T-helper 2 cell treated with Interferon-gamma antibody and Interleukin-4, amounts not matched to agents 5 μg/mL and 100 μg/mL, for 36 hours (primary cell): ENCODE measurements at regions not wholly inside any gene's neighbourhood (a gene's known extent, or its start where the extent isn't known, plus 50 kb on each side); places are given as distances from the start of the nearest gene placed in this dataset.
"Not testable (repeated sequence)": the region's sequence is repeated elsewhere in the genome, so short reads cannot be mapped to it uniquely, and the experiment has no call there.

Experiments
- DNase-seq: peaks from one replicate; pipeline ENCODE4 v3.0.0; 2021; ENCODE audit warnings: low spot score
- H3K27ac Mint-ChIP-seq: one replicate; pipeline ENCODE4 v1.8.0; 2021; ENCODE audit warnings: mild to moderate bottlenecking, mixed read lengths
- H3K27me3 Mint-ChIP-seq: one replicate; pipeline ENCODE4 v1.8.0; 2021; ENCODE audit warnings: low read depth, mixed read lengths
- H3K36me3 Mint-ChIP-seq: one replicate; pipeline ENCODE4 v1.8.0; 2021; ENCODE audit warnings: low read depth, mixed read lengths
- H3K4me1 Mint-ChIP-seq: one replicate; pipeline ENCODE4 v1.8.0; 2021; ENCODE audit warnings: low read depth, mixed read lengths
- H3K4me3 Mint-ChIP-seq: one replicate; pipeline ENCODE4 v1.8.0; 2022; ENCODE audit warnings: mild to moderate bottlenecking, moderate library complexity, mixed read lengths
- H3K9me3 Mint-ChIP-seq: one replicate; pipeline ENCODE4 v1.8.0; 2021; ENCODE audit warnings: mixed read lengths

DNA sequence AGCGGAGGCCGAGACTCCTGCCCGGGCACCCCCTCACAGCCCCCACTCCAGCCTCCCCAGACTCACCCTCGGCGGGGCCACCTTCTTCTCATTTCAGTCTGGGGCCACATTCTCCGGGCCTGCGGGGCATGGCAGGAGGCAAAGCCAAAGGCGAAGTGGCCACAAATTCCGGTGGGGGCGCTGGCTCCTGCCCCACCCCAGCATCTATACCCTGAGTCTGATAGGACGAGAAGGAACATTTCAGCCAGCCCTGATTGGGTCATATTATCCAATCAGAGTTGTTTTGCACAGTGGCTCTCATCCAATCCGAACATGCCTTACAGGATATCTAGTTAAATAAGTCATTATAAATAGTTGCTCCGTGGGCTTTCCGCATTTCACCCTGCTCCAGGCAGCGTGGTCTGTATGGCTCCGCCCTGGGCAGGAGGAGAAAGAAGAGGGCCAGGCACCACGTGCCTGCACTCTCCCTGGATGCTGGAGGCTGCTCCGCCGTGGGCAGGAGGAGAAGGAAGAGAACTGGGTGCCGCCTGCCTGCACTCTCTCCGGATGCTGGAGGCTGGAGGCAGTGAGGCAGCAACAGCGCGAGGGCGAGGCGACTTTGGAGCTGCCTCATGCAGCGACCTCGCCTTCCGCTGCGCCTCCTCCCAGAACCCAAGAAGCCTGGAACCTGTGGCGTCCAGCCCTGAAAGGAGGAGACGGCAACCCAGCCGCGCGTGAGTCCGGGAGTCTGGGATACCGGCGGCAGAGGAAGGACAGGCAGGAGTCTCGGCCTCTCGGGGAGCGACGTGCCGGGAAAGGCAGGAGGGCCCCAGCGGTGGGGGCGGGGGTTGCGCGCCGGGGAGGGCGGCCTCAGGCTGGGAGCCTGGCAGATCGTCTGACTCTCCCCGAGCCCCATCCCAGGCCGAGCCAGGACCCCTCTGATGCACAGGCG, 162.9 kb downstream of the ZNF33B start:
- Mint-ChIP-seq H3K36me3 (no peaks in the 10 kb centered on the region), H3K4me3 (no peak overlapping the region), H3K4me1 (no peaks in the 10 kb centered on the region), H3K9me3 (peaks cover 13% of the 10 kb centered on the region), H3K27me3 (peaks cover 2% of the 10 kb centered on the region), H3K27ac (no peak overlapping the region)
- no peak for DNase-seq

DNA sequence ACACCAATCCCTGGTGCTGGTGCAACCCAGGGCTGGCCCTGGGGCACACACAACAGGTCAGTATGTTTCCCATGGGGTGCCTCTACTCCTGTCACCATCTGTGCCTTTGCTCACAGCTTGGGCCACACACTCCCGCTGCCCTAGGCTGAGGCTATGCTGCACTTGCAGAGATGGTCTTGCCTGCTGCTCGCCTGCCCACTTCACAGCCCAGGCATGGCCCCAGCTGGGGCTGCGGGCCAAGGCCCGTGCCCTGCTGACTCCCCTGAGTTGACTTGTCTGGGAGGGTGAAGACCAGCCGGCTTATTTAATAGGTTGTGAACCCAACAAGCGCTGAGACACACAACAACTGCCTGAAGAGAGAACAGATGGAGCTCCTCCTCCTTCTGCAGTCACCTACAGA, 184.1 kb downstream of the ZNF33B start:
- H3K4me3 Mint-ChIP-seq, result no peak overlapping the region
- peaks cover 39% of the 10 kb centered on the region for H3K9me3 Mint-ChIP-seq
- DNase-seq, result no peak
- H3K4me1 Mint-ChIP-seq, result no peaks in the 10 kb centered on the region
- no peak overlapping the region for H3K27ac Mint-ChIP-seq
- H3K36me3 Mint-ChIP-seq, result no peaks in the 10 kb centered on the region
- no peaks in the 10 kb centered on the region for H3K27me3 Mint-ChIP-seq

DNA sequence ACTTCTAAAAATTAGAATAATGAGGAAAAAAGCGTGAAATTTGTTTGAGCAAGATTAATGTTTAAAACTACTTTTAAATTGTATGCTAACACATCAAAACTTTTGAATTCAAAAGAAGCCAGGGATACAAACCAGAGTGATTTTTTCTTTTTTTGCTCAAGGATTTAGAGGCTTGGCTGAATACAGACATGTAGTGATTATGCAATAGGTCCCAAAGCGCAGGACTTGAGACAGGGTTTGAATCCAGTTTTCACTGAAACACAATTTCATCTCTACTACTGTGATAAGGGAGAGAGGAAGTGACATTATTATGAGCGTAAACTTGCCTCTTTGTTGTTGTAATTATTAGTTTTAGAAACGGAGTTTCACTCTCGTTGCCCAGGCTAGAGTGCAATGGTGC, 207.3 kb downstream of the ZNF33B start:
- no peak overlapping the region for H3K4me3 Mint-ChIP-seq
- H3K4me1 Mint-ChIP-seq, result no peaks in the 10 kb centered on the region
- DNase-seq, result no peak
- no peaks in the 10 kb centered on the region for H3K36me3 Mint-ChIP-seq
- H3K27me3 Mint-ChIP-seq, result no peaks in the 10 kb centered on the region
- H3K9me3 Mint-ChIP-seq, result peaks cover 9% of the 10 kb centered on the region
- no peak overlapping the region for H3K27ac Mint-ChIP-seq

DNA sequence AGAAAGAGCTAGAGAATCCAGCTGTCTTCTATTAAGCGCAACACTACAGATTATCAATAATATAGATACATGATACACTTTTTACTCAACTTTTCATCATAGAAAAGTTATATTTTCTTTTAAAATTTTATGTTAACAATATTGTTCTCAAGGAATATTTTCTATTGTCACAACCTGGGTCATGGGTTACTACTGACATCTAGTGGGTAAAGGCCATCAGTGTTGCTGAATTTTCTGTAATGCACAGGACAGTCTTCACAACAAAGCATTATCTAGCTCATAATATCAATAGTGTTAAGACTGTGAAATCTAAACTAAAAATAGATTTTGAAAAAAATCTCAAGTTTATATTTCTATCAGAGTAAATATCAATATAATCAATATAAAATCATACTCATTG, 209.8 kb downstream of the ZNF33B start:
- Mint-ChIP-seq H3K4me3 (no peak overlapping the region), H3K9me3 (peaks cover 8% of the 10 kb centered on the region), H3K27ac (no peak overlapping the region), H3K36me3 (no peaks in the 10 kb centered on the region), H3K27me3 (no peaks in the 10 kb centered on the region), H3K4me1 (no peaks in the 10 kb centered on the region)
- DNase-seq, result no peak

DNA sequence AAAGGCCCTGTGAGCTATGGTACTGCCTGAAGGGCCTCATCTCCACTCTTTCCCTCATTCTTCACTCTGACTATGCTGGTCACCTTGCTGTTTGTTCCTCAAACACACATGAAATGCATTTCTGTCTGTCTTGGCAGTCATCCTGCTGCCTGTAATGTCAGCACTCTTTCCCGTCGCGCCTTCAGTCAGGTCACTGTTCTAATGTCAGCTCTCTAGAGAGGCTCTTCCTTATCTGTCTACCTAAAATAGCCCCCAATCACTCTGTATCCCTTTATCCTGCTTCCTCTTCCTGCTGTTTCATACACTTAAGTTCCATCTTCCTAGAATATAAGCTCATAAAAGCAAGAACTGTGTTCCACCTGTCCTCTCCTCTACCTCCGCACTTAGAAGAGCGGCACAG, 215.5 kb downstream of the ZNF33B start:
- Mint-ChIP-seq H3K4me3 (no peak overlapping the region), H3K9me3 (peaks cover 14% of the 10 kb centered on the region), H3K36me3 (no peaks in the 10 kb centered on the region), H3K4me1 (no peaks in the 10 kb centered on the region), H3K27me3 (no peaks in the 10 kb centered on the region), H3K27ac (no peak overlapping the region)
- no peak for DNase-seq

DNA sequence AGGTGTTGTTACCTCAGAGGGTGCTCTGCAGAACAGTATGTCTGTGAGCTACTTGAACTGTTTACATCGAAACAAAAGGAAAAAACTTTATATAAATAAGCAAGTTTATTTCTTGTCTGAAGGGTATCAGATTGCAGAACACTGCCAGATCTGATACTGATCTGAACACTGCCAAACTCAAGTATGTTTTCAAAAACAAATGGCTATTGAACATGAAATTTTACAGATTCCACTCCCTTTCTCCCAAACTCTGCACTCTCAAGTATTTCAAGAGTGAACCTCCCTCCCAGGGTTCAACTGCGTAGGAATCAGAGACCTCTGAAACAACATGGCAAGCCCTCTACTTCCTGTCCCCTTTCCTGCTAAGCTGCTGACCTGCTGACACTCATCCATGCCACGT, 216.6 kb downstream of the ZNF33B start:
- Mint-ChIP-seq H3K27me3 (no peaks in the 10 kb centered on the region), H3K27ac (no peak overlapping the region), H3K4me1 (no peaks in the 10 kb centered on the region), H3K36me3 (no peaks in the 10 kb centered on the region), H3K9me3 (peaks cover 14% of the 10 kb centered on the region), H3K4me3 (no peak overlapping the region)
- no peak for DNase-seq

DNA sequence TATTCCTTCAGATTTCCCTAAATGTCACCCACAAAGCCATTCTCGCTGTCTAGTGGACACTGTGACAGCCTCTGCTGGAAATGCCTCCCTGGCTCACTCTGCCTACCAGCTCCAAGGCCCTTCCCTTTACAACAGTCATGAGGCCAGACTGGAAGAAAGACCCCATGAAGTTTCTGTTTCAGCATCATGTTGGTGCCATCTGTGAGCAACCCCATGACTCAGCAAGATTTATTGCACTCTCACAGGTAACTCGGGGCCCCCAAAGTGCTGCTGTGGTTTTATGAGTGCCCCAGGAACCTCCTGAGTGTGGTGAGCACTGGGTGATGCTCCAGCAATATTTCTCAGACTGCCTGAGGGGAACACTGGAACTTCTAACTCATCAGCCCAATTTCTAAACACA, 218.6 kb downstream of the ZNF33B start:
- Mint-ChIP-seq H3K9me3 (peaks cover 17% of the 10 kb centered on the region), H3K4me3 (no peak overlapping the region), H3K36me3 (no peaks in the 10 kb centered on the region), H3K4me1 (no peaks in the 10 kb centered on the region), H3K27me3 (no peaks in the 10 kb centered on the region), H3K27ac (no peak overlapping the region)
- no peak for DNase-seq

DNA sequence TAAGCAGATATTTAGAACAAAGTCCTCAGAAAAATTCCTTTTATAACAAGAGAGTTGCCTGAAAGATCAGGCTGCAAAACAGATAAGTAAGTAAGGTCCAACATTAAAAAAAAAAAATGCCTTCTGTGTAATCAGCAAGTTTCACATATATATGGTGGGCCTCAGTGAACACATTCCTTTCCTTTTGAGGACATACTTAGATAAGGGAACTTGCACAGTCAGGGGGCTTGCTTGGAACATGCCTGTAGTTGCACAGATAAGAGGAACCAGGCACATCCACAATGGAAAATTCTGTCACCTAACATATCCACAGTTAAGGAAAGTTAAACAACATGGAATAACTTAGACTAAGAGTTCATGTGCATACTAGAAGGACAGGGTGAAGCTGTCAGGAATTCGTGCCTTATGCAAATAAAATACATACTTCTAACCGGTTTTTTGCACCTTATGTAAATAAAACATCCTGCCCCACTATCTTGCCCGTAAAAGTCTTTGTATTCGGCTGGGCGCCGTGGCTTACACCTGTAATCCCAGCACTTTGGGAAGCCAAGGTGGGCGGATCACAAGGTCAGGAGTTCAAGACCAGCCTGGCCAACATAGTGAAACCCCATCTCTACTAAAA, 257.3 kb downstream of the ZNF33B start:
- H3K27me3 Mint-ChIP-seq, result no peaks in the 10 kb centered on the region
- no peaks in the 10 kb centered on the region for H3K4me1 Mint-ChIP-seq
- no peak overlapping the region for H3K4me3 Mint-ChIP-seq
- peaks cover 58% of the 10 kb centered on the region for H3K9me3 Mint-ChIP-seq
- H3K27ac Mint-ChIP-seq, result no peak overlapping the region
- DNase-seq, result no peak
- no peaks in the 10 kb centered on the region for H3K36me3 Mint-ChIP-seq

DNA sequence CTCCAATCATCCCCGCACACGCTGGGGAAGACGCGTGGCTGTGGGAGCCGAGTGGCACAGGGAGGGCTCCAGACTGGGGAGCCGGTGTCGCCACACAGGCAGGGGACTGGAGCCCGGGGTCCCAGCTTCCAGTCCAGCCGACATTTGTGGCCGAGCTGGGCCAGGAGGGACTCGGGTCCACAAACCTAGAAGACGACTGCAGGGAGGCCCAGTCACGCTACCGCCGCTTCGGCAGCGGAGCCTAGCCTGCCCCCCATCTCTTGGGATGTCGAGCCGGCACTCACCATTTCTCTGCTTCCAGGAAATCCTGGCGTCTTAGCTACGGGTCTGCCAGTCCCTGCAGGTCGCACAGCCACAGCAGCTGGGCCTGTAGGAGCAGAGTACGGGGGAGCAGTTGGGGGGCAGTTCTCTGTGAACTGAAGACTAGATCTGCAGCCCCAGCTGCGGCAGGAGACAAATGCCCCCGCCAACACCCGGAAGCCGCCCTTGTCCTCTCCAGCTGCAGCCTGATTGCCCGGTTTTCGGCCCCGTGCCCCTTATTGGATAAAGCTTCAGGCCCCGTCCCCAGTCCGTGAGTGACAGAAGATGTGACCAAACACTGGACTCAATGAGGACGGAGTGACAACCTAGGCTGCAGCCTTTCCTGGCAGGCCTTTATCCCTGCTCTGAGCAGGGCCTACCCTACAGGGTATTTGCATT, 270.7 kb downstream of the ZNF33B start:
- Mint-ChIP-seq H3K27ac (no peak overlapping the region), H3K36me3 (no peaks in the 10 kb centered on the region), H3K4me3 (no peak overlapping the region), H3K27me3 (no peaks in the 10 kb centered on the region), H3K4me1 (no peaks in the 10 kb centered on the region), H3K9me3 (peaks cover 56% of the 10 kb centered on the region)
- no peak for DNase-seq

DNA sequence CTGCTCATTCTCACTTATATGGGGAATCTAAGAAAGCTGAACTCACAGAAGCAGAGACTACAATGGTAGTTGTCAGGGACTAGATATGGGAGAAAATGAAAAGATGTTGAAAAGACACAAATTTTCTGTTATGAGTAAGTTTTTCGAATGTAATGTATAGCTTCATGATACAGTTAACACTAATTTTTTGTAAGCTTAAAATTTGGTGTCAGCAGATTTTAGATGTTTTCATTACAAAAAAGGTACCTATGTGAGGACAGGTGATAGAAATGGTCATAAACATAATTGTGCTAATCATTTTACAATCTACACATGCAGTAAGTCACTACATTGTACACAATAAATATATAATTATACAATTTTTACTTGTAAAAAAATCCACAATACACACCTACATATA, 286.6 kb downstream of the ZNF33B start:
- Mint-ChIP-seq H3K36me3 (no peaks in the 10 kb centered on the region), H3K4me1 (no peaks in the 10 kb centered on the region), H3K9me3 (peaks cover 24% of the 10 kb centered on the region), H3K27ac (no peak overlapping the region), H3K27me3 (no peaks in the 10 kb centered on the region), H3K4me3 (no peak overlapping the region)
- DNase-seq, result no peak

DNA sequence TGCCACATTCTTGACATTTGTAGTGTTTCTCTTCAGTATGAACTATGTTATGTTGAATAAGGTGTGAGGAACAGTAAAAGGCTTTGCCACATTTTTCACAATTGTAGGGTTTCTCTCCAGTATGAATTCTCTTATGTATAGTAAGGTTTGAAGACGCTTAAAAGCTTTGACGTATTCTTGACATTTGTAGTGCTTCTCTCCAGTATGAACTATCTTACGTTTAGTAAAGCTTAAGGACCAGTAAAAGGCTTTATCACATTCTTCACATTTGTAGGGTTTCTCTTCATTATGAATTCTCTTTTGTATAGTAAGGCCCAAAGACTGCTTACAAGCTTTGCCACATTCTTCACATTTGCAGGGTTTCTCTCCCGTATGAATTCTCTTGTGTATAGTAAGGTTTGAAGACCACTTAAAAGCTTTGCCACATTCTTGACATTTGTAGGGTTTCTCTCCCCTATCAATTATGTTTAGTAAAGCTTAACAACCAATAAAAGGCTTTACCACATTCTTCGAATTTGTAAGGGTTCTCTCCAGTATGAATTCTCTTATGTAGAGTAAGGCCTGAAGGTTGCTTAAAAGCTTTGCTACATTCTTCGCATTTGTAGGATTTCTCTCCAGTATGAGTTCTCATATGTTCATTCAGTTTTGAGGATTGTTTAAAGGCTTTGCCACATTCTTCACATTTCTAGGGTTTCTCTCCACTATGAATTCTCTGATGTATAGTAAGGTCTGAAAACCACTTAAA, 301.6 kb downstream of the ZNF33B start:
- H3K27me3 Mint-ChIP-seq, H3K27ac Mint-ChIP-seq, H3K4me1 Mint-ChIP-seq, H3K36me3 Mint-ChIP-seq, DNase-seq, H3K4me3 Mint-ChIP-seq: not testable (repeated sequence)
- peaks cover 62% of the 10 kb centered on the region for H3K9me3 Mint-ChIP-seq

DNA sequence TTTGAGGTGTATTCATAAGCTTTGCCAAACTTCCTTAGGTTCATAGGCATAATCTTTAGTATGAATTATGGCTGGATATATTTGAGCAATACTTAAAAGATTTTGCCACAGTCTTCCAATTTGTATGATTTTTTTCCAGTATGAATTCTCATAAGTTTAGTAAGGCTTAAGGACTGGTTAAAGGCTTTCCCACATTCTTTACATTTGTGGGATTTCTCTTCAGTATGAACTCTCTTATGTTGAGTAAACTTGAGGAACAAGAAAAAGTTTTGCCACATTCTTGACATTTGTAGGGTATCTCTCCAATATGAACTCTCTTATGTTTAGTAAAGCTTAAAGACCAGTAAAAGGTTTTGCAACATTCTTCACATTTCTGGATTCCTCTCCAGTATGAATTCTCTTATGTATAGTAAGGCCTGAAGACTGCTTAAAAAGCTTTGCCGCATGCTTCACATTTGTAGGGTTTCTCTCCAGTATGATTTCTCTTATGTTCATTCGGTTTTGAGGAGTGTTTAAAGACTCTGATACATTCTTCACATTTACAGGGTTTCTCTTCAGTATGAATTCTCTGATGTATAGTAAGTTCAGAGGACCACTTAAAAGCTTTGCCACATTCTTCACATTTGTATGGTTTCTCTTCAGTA, 302.6 kb downstream of the ZNF33B start:
- DNase-seq, H3K27me3 Mint-ChIP-seq, H3K36me3 Mint-ChIP-seq, H3K4me3 Mint-ChIP-seq, H3K4me1 Mint-ChIP-seq, H3K27ac Mint-ChIP-seq: not testable (repeated sequence)
- peaks cover 66% of the 10 kb centered on the region for H3K9me3 Mint-ChIP-seq

DNA sequence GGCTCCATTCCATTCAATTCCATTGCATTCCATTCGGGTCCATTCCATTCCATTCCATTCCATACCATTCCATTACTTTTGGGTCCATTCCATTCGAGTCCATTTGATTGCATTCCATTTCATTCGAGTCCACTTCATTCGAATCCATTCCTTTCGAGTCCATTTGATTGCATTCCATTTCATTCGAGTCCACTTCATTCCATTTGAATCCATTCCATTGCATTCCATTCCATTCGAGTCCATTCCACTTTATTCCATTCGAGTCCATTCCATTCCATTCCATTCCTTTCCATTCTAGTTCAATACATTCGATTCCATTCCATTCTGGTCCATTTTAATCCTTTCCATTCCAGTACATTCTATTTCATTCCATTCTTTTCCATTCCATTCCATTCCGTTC, 334.0 kb downstream of the ZNF33B start:
- DNase-seq, result no peak
- Mint-ChIP-seq H3K4me1 (no peaks in the 10 kb centered on the region), H3K4me3 (no peak overlapping the region), H3K27ac (no peak overlapping the region), H3K9me3 (peaks cover 97% of the 10 kb centered on the region), H3K27me3 (no peaks in the 10 kb centered on the region), H3K36me3 (peaks cover 45% of the 10 kb centered on the region)
